T47D (cell line): ENCODE measurements at regions not wholly inside any gene's neighbourhood (a gene's known extent, or its start where the extent isn't known, plus 50 kb on each side); places are given as distances from the start of the nearest gene placed in this dataset.
"Not testable (repeated sequence)": the region's sequence is repeated elsewhere in the genome, so short reads cannot be mapped to it uniquely, and the experiment has no call there.

Source experiments
- DNase-seq, 2 experiments: peaks; one replicate each; pipeline versions ENCODE4 v3.0.0 to v3.0.0-alpha.2; 2011 to 2012; ENCODE audit warnings: low read depth in 1 of 2, low spot score in 1 of 2
- JUND ChIP-seq: IDR thresholded peaks from 2 replicates; pipeline ENCODE4 v1.6.1; 2012; ENCODE audit warnings: low read depth
- in situ Hi-C: cut with HindIII; loops from 2 replicates; pipeline ENCODE4 v1.10.0; 2016; ENCODE audit warnings: low sequenced_read_pairs, low pct_unique_long_range_greater_than_20kb

DNA sequence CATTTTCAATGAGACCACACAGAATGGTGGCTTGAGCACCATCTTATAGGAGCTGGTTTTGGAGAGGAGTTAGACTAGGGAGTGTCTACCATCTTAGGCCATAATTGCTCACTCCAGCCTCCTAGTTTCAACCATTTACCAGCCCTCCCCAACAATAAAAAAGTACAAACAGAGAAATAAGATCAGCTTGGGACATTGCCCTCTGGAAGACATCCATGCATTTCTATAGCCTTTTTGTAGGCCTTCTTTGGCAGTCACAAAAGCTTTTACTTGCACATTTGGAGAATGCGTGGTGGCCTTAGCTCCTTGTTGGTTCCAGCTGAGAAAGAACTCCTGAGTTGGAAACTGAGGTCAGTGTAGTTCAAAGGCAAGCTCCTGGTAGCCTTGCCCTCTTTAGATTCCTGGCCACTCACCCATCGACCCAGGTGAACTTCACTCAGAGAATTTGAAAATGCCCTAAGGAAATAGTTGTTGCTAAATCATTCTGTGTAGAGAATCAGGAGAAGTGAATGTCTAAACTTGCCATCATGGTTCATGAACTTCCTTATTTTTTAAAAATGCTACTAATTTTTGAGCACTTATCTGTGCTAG lies 301.7 kb upstream of the PROX1 start:
- no peak for DNase-seq
- in situ Hi-C loops, result no loop called here
- TF ChIP-seq JUND, result no peak

GRCh38 chr1:213686983-213687382 lies 300.8 kb upstream of the PROX1 start:
- TF ChIP-seq JUND, result no peak
- DNase-seq, result no peak
- in situ Hi-C loops, result no loop called here

GRCh38 chr1:213687832-213688231 lies 299.9 kb upstream of the PROX1 start:
- in situ Hi-C loops, result no loop called here
- DNase-seq, result no peak
- TF ChIP-seq JUND, result no peak

DNA sequence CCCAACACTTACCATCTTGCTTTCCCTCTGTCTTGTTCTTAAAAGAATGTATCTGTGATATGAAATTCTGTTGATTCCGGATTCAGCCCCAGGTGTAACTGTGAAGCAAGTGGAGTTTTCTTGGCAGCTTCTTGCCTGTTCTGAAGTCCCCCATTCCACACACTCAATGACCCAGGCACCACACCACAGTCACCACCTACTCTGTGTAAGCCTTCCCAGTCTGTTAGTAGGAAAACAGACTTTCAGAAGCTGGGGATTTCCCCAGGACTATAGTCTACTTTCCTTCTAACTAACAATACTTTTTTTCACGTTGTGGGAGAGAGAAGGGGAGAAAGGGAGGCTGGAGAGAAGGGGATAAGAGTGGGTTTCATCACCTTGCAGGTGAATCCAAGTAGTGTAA lies 299.1 kb upstream of the PROX1 start:
- DNase-seq, result no peak
- in situ Hi-C loops, result no loop called here
- TF ChIP-seq JUND, result no peak

DNA sequence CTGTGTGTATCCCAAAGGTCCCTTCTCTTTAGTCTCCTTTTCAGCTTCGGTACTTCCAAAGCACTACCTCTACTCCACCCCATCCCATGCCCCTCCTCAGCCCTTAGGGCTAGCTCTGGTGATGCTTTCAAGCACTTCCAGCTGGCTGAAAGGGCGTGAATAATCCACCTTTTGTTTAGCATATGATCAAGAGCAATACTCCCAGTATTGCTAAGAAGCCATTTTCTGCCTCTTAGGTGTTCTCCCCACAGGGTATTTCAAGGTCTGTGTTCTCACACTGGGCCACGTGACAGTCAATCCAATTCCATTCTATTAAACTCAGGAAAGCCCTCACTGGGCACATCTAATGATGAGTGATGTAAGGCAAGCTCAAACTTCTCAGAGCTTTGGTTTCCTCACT lies 298.5 kb upstream of the PROX1 start:
- in situ Hi-C loops, result no loop called here
- TF ChIP-seq JUND, result no peak

GRCh38 chr1:213690341-213690917 lies 297.3 kb upstream of the PROX1 start:
- TF ChIP-seq JUND, result no peak
- DNase-seq, result no peak
- in situ Hi-C loops, result no loop called here

More for the DNA sequence above, 298.5 kb upstream of the PROX1 start:
- no peak for DNase-seq

GRCh38 chr1:213692321-213692720 lies 295.5 kb upstream of the PROX1 start:
- DNase-seq, result no peak
- in situ Hi-C loops, result no loop called here
- TF ChIP-seq JUND, result no peak

DNA sequence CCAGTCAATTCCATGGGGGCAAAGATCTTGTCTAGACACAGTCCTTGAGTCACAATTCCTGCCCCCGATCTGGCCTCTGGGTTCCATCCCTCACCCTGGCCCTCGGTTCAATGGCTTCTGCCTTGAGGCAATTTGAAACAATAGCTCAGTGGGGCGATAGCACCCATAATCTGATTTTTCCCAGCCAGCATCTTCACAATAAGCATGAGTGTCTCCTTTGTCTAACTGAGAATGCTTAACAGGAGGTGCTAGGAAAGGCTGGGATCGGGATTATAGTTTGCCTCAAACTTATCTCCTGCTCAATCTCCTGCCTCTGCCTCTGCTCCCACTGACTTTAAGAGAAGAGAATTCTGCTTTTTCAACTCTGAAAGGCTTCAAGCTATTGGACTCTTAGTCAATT lies 293.9 kb upstream of the PROX1 start:
- TF ChIP-seq JUND, result no peak
- in situ Hi-C loops, result no loop called here

DNA sequence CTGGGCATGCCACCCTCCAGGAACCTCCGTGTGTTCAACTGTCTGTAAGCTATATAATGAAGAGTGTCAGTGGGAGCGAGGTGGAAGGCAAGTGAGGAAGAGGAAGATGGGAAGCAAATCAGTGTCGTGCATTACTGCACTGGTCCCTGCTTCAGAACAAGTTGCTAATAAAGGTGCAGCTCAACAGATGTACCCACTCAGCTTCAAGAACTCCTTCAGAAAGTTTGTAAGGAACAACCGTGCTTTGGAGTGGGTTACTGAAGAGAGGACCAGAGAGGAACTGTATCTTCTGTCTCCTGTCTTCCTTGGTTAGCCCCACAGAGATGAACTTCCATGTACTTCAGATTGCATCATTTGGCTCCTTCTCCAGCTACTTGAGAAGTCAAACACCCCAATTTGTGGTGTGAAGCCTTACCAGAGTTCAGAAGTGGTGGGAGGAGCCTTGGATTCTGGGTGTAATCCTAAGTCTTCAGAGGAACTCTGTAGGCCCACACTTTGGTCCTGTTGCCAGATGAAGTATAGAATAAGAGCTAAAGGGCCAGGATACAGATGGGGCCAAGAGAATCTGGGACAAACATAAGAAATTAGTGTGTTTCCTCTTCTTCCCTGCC lies 290.5 kb upstream of the PROX1 start:
- DNase-seq, result no peak
- no peak for TF ChIP-seq JUND
- in situ Hi-C loops, result no loop called here

More for the DNA sequence above, 293.9 kb upstream of the PROX1 start:
- no peak for DNase-seq

DNA sequence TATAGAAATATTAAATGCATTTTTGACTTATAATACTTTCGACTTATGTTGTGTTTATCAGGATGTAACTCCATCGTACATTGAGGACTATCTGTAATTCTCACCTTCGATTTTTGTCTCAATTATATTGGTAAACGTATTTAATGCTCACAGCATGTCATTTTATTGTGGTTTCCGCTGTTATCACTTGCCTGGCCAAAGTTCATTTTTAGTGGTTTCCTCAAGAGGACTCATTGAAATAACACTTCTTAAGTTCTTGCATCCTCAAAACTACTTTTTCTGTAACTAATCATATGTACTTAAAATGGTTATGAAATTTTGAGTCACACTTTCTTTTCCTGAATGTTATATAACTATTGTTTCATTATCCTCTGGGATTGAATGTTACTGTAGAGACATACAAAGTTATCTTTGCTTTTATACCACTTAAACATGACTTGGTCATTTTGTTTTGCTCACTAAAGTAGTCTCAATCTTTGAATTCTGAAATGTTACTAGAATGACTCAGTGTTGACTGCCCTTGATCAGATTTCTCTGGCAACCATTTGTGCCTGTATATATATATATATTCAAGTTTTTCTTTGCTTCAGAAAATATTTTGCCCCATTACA lies 289.6 kb upstream of the PROX1 start:
- in situ Hi-C loops, result no loop called here
- no peak for TF ChIP-seq JUND
- no peak for DNase-seq

DNA sequence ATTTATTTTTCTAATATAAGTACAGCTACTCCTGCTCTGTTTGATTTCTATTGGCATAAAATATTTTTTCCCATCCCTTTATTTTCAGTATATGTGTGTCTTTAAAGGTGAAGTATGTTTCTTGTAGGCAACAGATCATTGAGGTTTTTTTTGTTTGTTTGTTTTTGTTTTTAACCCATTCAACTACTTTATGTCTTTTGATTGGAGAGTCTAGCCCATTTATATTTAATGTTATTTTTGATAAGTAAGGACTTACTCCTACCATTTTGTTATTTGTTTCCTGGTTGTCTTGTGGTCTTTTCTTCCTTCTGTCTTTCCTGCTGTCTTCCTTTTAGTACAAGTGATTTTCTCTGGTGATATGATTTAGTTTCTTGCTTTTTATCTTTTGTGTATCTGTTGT lies 285.1 kb upstream of the PROX1 start:
- no peak for DNase-seq
- in situ Hi-C loops, result no loop called here

DNA sequence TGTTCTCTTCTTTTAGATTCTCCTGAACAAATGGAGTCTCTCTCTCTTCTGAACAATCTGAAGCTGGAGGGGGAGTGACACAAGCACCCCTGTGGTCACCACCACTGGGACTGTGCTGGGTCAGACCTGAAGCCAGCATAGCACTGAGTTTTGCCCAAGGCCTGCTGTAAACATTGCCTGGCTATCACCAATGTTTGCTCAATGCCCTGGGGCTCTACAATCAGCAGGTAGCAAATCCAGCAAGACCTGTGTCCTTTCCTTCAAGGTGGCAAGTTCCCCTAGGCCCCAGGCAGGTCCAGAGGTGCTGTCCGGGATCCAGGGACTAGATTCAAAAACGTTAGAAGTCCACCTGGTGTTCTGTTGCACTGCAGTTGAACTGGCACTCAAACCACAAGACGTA lies 282.8 kb upstream of the PROX1 start:
- in situ Hi-C loops, result no loop called here
- TF ChIP-seq JUND, result no peak
- DNase-seq, result no peak

More for the DNA sequence above, 285.1 kb upstream of the PROX1 start:
- TF ChIP-seq JUND, result no peak

DNA sequence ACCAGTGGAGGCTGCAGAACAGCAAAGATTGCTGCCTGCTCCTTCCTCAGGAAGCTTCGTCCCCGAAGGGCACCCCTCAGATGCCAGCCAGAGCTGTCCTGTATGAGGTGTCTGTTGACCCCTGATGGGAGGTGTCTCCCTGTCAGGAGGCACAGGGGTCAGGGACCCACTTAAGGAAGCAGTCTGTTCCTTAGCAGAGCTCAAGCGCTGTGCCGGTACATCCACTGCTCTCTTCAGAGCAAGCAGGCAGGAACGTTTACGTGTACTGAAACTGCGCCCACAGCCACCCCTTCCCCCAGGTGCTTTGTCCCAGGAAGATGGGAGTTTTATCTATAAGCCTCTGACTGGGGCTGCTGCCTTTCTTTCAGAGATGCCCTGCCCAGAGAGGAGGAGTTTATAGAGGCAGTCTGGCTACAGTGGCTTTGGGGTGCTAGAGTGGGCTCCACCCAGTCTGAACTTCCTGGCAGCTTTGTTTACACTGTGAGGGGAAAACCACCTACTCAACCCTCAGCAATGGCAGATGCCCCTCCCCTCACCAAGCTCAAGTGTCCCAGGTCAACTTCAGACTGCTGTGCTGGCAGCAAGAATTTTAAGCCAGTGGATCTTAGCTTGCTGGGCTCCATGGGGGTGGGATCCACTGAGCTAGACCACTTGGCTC lies 275.8 kb upstream of the PROX1 start:
- DNase-seq, in situ Hi-C loops: not testable (repeated sequence)
